AG04450 (cell line): ENCODE measurements at regions not wholly inside any gene's neighbourhood (a gene's known extent, or its start where the extent isn't known, plus 50 kb on each side); places are given as distances from the start of the nearest gene placed in this dataset.
"Not testable (repeated sequence)": the region's sequence is repeated elsewhere in the genome, so short reads cannot be mapped to it uniquely, and the experiment has no call there.

Experiments
- CTCF ChIA-PET: fragments of 300-600, 350-600 bp; formaldehyde crosslinking; extraction: SDS; loops from one replicate; lab custom pipeline; 2022; ENCODE audit warnings: antibody characterized with exemption, inconsistent platforms; lab: Charles Lee
- POLR2A ChIA-PET: fragments of 350-600 bp; formaldehyde crosslinking; extraction: SDS; loops from one replicate; lab custom pipeline; 2021; ENCODE audit warnings: antibody characterized with exemption, inconsistent platforms; lab: Yijun Ruan, JAX
- DNase-seq: peaks from one replicate; pipeline ENCODE4 v3.0.0-alpha.2; 2011; ENCODE audit warnings: low read depth, low spot score
- H3K27ac ChIP-seq: one replicate; pipeline ENCODE4 v1.5.1; 2012; ENCODE audit warnings: low read depth, low read length, control low read depth
- H3K27me3 ChIP-seq: one replicate; pipeline ENCODE4 v1.6.0; 2012; ENCODE audit warnings: low read length; ENCODE audit not compliant: control insufficient read depth, insufficient read depth
- H3K4me3 ChIP-seq: 2 replicates; pipeline ENCODE4 v1.5.1; 2011; ENCODE audit warnings: mild to moderate bottlenecking, low read depth, low read length, control low read depth
- H3K9me3 ChIP-seq: 2 replicates; pipeline ENCODE4 v1.5.1; 2012; ENCODE audit warnings: low read length; ENCODE audit not compliant: control insufficient read depth, insufficient read depth
- CTCF ChIP-seq: IDR thresholded peaks from 2 replicates; pipeline ENCODE4 v1.5.1; 2011; ENCODE audit warnings: low read depth, low read length, control low read depth, inconsistent platforms

- no peak for DNase-seq
- ChIA-PET POLR2A (no interaction called here), CTCF (no interaction called here)
- TF ChIP-seq CTCF: no peak
- no peak overlapping the region for H3K4me3 ChIP-seq
- H3K27ac ChIP-seq: no peak overlapping the region
- H3K9me3 ChIP-seq: no peaks in the 10 kb centered on the region
- H3K27me3 ChIP-seq: no peaks in the 10 kb centered on the region
These were observed 419.8 kb downstream of the NSUN3 start for GRCh38 chr3:94482686-94483085.

GRCh38 chr3:94483403-94483802, 420.5 kb downstream of the NSUN3 start:
- no peaks in the 10 kb centered on the region for H3K9me3 ChIP-seq
- no peak overlapping the region for H3K27ac ChIP-seq
- CTCF ChIA-PET: interaction anchor here (0.9 kb wide), 1 partner anchor 13 kb away, joined by 3 read pairs; no protein-coding TSS in a partner anchor
- no peak overlapping the region for H3K4me3 ChIP-seq
- H3K27me3 ChIP-seq: no peaks in the 10 kb centered on the region
- TF ChIP-seq CTCF: no peak
- POLR2A ChIA-PET: no interaction called here
- no peak for DNase-seq

- no peak for TF ChIP-seq CTCF
- no peak for DNase-seq
These were observed 432.1 kb downstream of the NSUN3 start for GRCh38 chr3:94494992-94495391.

GRCh38 chr3:94500146-94500545, 437.3 kb downstream of the NSUN3 start:
- Histone ChIP-seq H3K4me3 (no peak overlapping the region), H3K9me3 (no peaks in the 10 kb centered on the region), H3K27me3 (no peaks in the 10 kb centered on the region), H3K27ac (no peak overlapping the region)
- no peak for DNase-seq
- POLR2A ChIA-PET: no interaction called here
- CTCF ChIA-PET: interaction anchor here (0.9 kb wide), 1 partner anchor 164 kb away, joined by 3 read pairs; no protein-coding TSS in a partner anchor
- TF ChIP-seq CTCF: no peak

More at GRCh38 chr3:94494992-94495391, 432.1 kb downstream of the NSUN3 start:
- ChIA-PET POLR2A (no interaction called here), CTCF (no interaction called here)
- H3K4me3 ChIP-seq: no peak overlapping the region
- H3K27ac ChIP-seq: no peak overlapping the region
- H3K27me3 ChIP-seq: no peaks in the 10 kb centered on the region
- H3K9me3 ChIP-seq: no peaks in the 10 kb centered on the region

GRCh38 chr3:94507354-94507753, 444.5 kb downstream of the NSUN3 start:
- H3K27me3 ChIP-seq, H3K9me3 ChIP-seq, H3K27ac ChIP-seq, POLR2A ChIA-PET, CTCF ChIA-PET, DNase-seq, H3K4me3 ChIP-seq: not testable (repeated sequence)

GRCh38 chr3:94512876-94513275, 450.0 kb downstream of the NSUN3 start:
- no peak for TF ChIP-seq CTCF
- no peak for DNase-seq
- Histone ChIP-seq H3K27ac (no peak overlapping the region), H3K9me3 (no peaks in the 10 kb centered on the region), H3K27me3 (no peaks in the 10 kb centered on the region), H3K4me3 (no peak overlapping the region)
- POLR2A ChIA-PET: no interaction called here
- CTCF ChIA-PET: no interaction called here
